GM19468 (cell line): ENCODE measurements at regions not wholly inside any gene's neighbourhood (a gene's known extent, or its start where the extent isn't known, plus 50 kb on each side); places are given as distances from the start of the nearest gene placed in this dataset.

Experiments
- ATAC-seq: cut with Tn5 transposase; IDR thresholded peaks from one replicate; pipeline ENCODE4 v1.9.1; 2021; ENCODE audit warnings: mild to moderate bottlenecking, moderate library complexity, moderate number of reproducible peaks; ENCODE audit not compliant: unreplicated experiment; ENCODE audit errors: extremely low read depth

DNA sequence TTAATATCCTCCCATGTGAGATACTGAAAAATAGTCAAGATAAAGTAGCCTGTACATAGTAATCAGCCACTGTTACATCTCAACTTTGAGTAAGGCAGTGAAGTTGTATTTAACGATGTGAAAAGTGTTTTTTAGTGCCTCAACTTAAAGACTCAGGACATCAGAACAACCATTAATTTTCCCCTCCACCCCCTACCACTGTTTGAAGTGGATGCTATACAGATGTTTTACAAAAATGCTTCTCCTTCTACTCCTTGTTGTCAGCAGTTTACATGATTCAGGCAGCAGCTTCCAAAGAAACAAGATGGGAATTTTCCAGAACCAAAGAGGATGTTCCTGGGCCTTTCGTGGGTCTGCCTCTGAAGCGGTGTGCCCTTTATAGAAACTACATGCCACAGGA lies 143.6 kb downstream of the RPAP3 start:
- ATAC-seq: no peak

DNA sequence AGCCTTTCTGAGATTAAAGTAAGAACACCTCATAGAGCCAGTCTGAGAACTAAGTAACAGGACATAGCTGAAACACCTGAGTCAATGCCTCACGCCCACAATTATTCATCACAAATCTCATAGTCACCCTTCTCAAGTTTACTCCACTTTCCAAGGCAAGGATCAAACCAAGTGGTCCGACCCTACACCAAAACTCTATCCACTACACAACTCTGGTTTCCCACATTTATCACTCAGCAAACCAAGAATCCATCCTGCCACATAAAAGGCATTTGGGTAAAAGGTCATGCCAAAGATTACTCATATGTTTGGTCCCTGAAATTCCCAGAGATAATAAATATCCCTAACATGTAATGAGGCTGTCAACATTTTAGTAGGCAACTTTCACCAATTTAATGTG lies 144.1 kb downstream of the RPAP3 start:
- no peak for ATAC-seq

DNA sequence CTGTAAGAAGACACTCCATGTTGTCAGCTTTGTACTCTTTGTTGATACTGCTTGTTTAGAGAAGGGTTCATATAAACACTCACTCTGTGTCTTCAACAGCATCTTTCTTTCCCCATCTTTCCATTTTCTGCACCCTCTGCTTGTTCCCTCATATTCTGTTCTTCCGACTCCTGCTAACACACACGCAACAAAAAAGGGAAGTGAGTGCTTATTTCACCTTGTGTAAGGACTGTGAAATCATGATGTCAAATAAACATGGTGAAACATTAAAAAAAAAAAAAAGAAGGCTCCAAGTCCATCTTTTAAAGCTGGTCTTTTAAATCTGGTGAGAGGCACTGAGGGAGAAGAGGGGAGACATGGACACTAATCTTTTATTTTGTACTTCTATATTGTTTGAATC lies 145.4 kb downstream of the RPAP3 start:
- no peak for ATAC-seq

DNA sequence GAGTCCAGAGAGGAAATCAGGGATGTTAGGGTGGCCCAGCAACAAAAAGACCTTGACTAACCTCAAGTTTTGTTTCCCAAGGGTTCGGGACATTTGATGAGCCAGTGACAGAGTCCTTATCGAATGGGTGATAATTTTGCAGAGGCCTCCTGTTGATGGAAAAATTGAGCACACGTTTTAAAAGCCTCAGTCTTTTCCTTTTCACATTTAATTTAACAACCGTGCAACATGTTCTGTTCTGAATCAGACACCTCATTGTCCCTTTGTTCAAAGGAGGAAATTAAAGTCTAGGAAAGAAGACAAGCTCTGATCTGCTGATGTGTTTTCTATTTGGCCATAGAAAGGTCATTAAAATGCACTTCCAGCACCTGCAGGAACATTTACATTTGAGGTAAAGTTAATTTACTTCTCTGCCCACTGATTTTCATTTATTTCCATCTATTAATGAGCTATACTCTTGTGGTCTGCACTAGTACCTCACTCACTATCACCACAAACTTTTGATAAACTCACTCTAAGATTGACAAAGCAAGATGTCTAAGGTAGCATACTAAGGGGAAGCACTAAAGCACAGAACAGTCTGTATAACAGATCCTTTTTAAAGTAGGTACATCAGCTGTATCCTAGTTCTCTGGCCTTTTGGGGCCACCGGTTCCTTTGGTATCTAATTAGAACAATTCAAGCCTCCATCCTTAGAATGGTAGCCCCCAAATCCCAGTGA lies 147.0 kb downstream of the RPAP3 start:
- no peak for ATAC-seq

DNA sequence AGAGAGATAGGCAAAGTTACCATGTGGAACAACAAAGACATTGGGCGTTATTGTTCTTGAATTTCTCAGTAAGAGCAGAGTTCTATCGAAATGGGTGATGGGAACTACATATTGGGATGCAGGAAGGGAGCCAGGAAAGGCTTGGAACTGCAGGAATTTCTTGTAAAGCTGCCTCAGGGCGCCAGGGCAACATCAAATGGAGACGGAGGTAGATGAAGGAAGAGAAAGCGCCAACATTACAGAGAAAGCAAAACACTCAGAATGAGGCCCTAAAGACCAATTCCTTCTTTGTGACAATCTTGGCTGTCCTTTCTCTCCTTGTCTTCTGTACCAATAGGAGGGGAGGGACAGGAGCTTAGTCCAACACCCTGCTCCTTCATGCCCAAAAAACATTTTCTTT lies 148.4 kb downstream of the RPAP3 start:
- no peak for ATAC-seq

DNA sequence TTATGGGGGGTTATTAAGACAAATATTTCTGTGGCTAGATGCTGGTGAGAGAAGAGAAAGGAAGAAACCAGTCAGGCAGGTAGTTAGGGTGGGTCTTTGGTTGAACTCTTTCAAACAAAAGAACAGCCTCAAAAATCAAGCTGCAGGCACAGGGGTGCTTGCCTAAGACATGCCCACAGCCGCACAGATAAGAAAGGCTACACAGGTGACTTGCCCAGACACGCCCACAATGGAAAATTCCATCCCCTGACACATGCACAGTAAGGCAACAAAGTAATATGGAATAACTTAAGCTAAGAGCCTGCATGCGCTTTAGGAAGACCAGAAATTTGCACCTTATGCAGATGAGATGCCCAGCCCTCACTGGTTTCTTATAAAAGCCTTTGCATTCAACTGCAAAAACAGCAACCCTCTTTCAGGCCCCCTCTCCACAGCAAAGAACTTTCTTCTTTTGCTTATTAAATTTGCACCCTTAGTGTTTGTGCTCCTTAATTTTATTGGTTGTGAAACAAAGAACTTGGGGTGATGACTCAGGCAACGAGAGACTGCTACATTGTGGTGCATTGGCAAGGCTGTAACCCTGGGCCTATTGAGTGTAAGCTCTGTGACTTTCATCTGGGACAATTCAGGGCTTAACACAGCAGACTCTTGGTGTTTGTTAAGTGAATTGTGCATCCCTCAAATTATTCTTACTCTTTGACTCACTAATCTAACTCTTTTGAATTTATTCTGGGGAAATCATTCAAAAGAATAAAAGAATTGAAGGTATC lies 149.4 kb downstream of the RPAP3 start:
- no peak for ATAC-seq

DNA sequence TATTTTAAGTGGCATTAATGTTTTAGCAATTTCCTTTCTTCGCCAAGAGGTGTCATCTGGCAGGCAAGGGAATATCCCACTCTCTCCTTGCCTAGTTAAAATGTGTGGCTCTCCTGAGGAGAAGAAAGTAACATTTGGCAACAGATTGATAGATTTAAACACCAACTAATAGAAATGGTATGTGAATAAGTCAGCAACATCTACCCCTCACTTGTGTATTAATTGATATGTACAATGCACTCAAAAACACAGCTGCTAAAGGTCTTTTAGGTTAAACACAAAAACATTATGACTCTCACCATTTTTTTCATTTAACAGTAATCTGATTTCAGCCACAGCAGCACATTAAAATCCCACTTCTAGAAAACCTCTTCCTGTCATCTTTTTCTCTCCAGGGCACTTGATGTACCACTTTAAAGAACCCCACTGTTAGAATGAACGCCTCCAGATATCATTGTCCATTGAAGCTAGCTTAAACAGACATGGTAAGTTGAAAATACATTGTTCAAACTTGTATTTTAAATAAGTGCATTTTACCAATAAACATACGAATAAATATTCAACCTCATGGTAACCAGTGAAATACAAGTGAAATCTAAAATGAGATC lies 151.7 kb downstream of the RPAP3 start:
- no peak for ATAC-seq

DNA sequence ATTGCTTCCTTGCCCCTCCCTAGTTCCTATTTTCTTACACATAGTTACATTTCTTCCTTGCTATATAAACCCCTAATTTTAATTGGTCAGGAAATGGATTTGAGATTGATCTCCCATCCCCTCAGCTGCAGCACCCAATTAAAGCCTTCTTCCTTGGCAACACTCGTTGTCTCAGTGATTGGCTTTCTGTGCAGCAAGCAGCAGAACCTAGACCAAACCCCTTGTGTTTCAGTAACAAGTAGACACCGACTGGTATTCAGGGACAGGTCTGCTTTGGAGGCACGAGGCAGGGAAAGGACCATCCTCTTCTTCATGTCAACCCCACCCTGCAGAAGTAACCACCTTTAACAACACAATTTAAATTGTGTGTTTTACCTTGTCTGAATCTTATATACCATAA lies 152.6 kb downstream of the RPAP3 start:
- no peak for ATAC-seq

DNA sequence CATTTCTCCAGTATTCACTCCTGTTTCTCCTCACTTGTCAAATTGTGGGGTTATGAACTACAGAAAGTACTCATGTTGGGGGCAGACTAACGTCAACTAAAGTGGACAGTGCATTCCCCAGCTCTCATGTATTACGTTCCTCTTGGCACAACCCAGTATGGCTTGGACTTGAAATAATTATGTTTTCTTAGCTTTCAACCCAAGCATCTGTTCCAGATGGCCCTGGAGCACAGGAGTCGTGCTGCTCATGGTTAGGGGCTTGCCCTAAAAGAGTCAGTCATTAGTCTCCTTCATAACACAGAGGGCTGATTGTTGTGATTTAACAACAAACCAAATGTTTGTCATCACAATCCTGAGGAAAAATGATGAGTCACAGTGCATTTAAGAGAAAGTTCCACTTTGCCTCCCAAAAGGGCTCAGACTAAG lies 154.4 kb downstream of the RPAP3 start:
- ATAC-seq: no peak

DNA sequence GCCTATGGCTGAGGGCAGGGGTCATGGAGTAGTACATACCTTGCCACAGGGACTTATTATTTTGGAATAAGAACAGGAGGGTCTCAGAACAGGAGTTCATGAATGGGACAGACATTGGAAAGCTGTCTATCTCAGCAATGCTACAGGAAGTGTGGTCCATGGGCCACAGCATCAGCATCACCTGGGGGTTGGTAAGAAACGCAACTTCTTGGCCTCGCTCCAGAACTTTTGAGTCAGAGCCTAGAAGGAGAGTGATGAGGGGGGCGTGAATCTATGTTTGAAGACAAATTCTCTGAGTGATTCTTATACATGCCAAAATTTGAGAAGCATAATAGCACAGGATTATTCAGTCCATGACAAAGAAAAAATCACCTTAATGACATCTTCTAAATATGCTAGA lies 156.6 kb downstream of the RPAP3 start:
- no peak for ATAC-seq

DNA sequence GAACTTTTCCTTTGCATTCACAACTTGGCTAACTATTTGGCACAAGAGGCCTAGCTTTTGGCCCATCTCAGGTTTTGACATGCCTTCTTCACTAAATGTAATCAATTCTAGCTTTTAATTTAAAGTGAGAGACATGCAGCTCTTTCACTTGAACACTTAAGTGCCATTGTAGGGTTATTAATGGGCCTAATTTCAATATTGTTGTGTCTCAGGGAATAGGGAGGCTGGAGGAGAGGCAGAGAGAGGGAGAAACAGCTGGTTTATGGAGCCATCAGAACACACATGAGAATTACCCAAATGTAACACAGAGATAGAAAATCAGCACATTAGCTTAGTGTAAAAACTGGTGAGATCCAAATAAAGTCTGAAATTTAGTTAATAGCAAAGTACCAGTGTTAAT lies 157.4 kb downstream of the RPAP3 start:
- ATAC-seq: no peak

DNA sequence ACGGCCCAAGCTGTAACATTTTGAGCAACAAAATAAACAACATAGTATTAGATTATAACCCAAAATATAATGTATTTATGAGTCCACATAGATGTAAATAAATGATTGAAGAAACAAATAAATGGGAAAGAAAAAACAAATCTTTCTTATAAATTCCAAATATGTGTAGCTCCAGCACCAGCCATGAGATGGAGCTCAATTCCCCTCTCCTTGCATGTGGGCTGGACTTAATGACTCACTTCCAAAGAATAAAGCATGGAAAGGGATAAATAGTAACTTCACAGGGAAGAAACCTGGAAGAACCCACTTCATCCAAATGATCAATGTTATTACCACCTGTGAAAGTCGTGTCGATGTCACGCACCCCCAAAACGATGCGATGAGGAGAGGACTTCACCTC lies 158.8 kb downstream of the RPAP3 start:
- no peak for ATAC-seq

DNA sequence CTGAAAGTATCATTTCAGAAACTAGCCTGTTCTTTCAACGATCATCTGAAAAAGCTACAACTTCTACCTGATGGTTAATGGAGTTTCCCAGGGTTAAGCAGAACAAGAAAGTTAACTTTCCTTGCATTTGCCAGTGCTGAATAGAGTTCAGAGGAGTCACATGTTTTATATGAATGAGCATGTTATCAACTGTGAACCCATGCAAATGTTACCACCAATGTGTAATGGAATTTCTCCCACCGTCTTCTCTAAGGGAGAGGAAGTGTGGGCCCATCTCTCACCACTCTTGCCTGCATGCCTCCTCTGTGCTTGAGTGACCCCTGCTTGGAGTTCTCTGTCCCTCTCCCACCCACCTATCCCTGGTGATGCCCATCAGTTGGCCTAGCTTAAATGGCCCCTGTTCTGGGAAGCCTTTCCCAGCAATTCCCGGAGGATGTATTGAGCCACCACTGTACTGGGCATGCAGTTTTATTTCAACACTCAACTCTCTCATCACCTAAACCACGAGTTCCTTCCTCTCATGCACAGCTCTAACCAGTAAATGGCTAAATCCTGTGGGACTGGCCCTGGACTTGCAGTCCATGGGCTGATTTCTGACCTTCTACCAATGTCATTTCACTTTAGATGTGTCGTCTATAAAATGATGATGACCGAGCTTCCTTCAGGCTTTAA lies 159.8 kb downstream of the RPAP3 start:
- ATAC-seq: no peak

DNA sequence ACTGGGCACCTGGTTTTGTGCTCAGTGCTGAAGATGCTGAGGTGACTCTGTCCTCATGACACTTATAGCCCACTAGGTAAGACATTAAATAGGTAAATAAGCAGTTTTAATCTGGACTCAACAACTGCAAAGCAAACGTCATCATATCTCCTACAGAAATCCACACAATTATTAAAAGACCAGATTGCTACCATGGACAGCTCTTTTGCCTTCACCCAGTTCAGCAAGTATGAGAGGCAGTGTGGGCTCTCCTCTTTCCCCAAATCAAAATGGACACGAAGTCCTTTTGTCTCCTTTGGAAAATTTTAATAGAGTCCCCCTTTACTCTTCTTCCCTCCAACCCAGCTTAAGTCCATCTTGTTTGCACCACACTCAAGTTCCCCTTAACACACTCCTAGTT lies 171.1 kb downstream of the RPAP3 start:
- no peak for ATAC-seq

DNA sequence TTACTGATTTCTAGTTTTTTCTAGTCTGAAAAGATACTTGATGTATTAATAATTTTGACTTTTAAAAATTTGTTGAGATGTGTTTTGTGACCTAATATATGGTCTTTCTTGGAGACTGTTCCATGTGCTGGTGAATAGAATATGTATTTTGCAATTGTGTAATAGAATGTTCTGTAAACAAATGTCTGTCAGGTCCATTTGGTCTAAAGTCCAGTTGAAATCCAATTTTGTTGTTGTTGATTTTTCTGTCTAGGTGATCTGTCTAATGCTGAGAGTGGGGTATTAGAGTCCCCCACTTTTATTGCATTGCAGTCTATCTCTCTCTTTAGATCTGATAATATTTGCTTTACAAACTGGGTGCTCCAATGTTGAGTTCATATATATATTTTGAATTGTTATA lies 175.8 kb downstream of the RPAP3 start:
- no peak for ATAC-seq

DNA sequence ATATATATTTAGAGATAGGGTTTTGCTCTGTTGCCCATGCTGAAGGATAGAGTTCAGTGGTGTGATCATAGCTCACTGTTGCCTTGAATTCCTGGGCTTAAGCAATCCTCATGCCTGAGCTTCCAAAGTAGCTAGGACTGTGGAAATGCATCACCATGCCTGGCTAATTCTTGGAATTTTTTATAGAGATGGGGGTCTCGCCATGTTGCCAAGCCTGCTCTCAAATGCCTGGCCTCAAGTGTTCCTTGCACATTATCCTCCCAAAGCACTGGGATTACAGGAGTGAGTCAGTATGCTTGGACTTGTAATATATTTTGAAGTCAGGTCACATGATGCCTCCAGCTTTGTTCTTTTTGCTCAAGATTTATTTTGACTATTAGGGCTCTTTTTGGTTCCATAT lies 178.0 kb downstream of the RPAP3 start:
- ATAC-seq: no peak

DNA sequence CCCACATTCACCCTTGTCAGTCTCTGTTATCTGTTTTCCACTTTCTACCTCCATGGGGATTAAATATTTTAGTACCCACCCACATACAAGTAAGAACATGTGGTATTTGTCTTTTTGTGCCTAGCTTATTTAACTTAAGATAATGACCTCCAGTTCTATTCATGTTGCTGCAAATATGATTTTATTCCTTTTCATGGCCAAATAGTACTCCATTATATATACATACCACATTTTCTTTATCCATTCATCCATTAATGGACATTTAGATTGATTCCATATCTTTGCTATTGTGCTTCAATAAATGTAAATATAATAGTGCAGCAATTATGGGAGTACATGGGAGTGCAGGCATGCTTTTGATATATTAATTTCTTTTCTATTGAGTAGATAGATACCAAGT lies 185.8 kb downstream of the RPAP3 start:
- no peak for ATAC-seq

DNA sequence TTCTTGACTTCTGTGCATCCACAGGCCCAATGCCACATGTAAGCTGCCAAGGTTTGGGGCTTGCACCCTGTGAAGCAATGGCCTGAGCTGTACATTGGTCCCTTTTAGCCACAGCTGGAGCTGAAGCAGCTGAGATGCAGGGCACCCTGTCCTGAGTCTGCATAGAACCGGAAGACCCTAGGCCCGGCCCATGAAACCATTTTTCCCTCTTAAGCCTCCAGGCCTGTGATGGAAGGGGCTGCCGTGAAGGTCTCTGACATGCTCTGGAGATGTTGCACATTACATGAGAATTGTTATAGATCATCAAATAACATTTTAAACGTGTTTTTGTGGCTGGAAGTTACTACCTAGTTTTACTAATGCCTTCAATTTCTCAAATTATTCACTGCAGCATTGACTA lies 188.7 kb downstream of the RPAP3 start:
- no peak for ATAC-seq

DNA sequence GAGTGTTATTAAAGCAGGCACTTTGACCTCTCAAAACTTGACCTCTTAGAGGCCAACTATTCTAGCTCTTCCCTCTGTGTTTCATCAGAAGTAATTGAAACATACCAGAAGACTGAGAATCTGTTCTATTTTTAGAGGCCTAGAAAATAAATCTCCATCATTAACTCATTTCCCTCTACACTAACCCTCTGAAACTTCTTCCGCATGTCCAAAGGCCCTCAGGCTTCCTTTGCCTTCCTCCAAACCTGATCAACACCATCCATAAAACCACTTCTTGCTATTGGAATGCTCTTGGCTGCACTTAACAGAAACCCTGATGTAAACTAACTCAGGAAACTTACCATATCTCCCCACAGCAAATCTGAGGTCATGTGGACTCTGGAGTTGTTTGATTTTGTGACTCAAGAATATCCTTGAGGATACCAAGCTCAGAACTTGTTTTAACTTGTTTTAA lies 196.4 kb downstream of the RPAP3 start:
- no peak for ATAC-seq

DNA sequence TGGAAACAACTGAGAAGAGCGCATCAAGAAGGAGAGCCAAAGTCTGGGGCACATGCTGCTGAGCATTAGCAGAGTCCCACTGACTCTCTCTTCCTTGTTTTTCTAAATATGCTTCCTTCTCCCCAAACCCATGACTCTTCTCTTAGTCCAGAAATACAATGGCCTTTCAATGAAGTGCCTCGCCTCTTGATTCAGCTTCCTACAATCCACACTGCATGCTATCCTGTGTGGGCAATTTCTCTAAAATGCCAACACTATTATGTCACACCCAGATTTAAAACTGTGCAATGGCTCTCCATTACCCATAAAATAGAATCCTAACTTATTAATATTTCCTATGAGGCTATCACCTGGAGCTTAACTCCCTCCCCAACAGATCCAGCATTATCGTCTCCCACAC lies 198.6 kb downstream of the RPAP3 start:
- ATAC-seq: no peak
